Endothelial cell of umbilical vein (primary cell): ENCODE measurements at regions not wholly inside any gene's neighbourhood (a gene's known extent, or its start where the extent isn't known, plus 50 kb on each side); places are given as distances from the start of the nearest gene placed in this dataset.

Experiments used
- BruUV-seq: library from RNA; stranded (reverse); fragments of 400-500 nt; replicated peaks from 2 replicates; lab custom pipeline; 2021; lab: Mats Ljungman, UMichigan
- CTCF ChIA-PET: fragments of 300-600, 350-600 bp; sonication (Branson Sonifier 250); formaldehyde crosslinking; loops from one replicate; lab custom pipeline; 2021; ENCODE audit warnings: antibody characterized with exemption, inconsistent platforms; lab: Charles Lee
- POLR2A ChIA-PET: fragments of 300-600, 350-600 bp; sonication (Branson Sonifier 250); formaldehyde crosslinking; loops from one replicate; lab custom pipeline; 2021; ENCODE audit warnings: antibody characterized with exemption, inconsistent platforms; lab: Charles Lee
- DNase-seq: peaks from one replicate; pipeline ENCODE4 v3.0.0-alpha.2; 2011; ENCODE audit warnings: low read depth, low spot score
- FAIRE-seq: peaks from 2 replicates; lab custom pipeline; 2011; peaks lifted over from hg19 to GRCh38; lab: Jason Lieb, UNC
- H2AFZ ChIP-seq: 2 replicates; pipeline ENCODE4 v1.6.0; 2012; ENCODE audit warnings: low read depth, low read length, control low read depth, inconsistent platforms
- H3K27ac ChIP-seq: 2 replicates; pipeline ENCODE4 v1.5.1; 2011; ENCODE audit warnings: low read depth, mild to moderate bottlenecking, control low read depth, low read length, moderate library complexity; ENCODE audit not compliant: insufficient read depth
- H3K27me3 ChIP-seq, 2 experiments: 2 replicates each; pipeline versions ENCODE4 v1.6.0 to v1.6.1; 2011; ENCODE audit warnings: low read length in 2 of 2, mixed read lengths in 1 of 2; ENCODE audit not compliant: control insufficient read depth in 2 of 2, insufficient read depth in 2 of 2
- H3K36me3 ChIP-seq, 2 experiments: 2 replicates in 1 of 2; 3 replicates in 1 of 2; pipeline ENCODE4 v1.5.1; 2011; ENCODE audit warnings: low read length in 2 of 2, mild to moderate bottlenecking in 1 of 2, moderate library complexity in 1 of 2; ENCODE audit not compliant: control insufficient read depth in 2 of 2, insufficient read depth in 2 of 2; ENCODE audit errors: extremely low read depth in 1 of 2
- H3K4me1 ChIP-seq: 3 replicates; pipeline ENCODE4 v1.5.1; 2011; ENCODE audit warnings: mild to moderate bottlenecking, low read length; ENCODE audit not compliant: control insufficient read depth, insufficient read depth; ENCODE audit errors: extremely low read depth
- H3K4me2 ChIP-seq: 2 replicates; pipeline ENCODE4 v1.6.1; 2011; ENCODE audit warnings: low read length, control low read depth, mixed read lengths; ENCODE audit not compliant: insufficient read depth
- H3K4me3 ChIP-seq, 3 experiments: fragments of 200-600 bp in 1 of 3; sonication (generic), shearing (Covaris generic) in 1 of 3; replicated peaks in 1 of 3; 2 replicates each; pipeline ENCODE4 v1.5.1; 2011 to 2016; ENCODE audit warnings: control low read depth in 3 of 3, low read length in 3 of 3, mild to moderate bottlenecking in 2 of 3, inconsistent platforms in 1 of 3, low read depth in 1 of 3, moderate library complexity in 1 of 3; ENCODE audit not compliant: insufficient read depth in 1 of 3
- H3K79me2 ChIP-seq: 2 replicates; pipeline ENCODE4 v1.6.0; 2012; ENCODE audit warnings: low read length, inconsistent platforms; ENCODE audit not compliant: control insufficient read depth, insufficient read depth
- H3K9ac ChIP-seq: replicated peaks from 2 replicates; pipeline ENCODE3; 2011; ENCODE audit warnings: low read length, control low read depth; ENCODE audit not compliant: insufficient read depth; ENCODE audit errors: extremely low read depth
- H3K9me1 ChIP-seq: replicated peaks from 3 replicates; pipeline ENCODE4 v1.6.0; 2011; ENCODE audit warnings: mild to moderate bottlenecking, low read length; ENCODE audit not compliant: control insufficient read depth, insufficient read depth; ENCODE audit errors: extremely low read depth
- H3K9me3 ChIP-seq: replicated peaks from 2 replicates; pipeline ENCODE4 v1.5.1; 2012; ENCODE audit warnings: low read length, inconsistent platforms; ENCODE audit not compliant: control insufficient read depth, insufficient read depth
- H4K20me1 ChIP-seq: replicated peaks from 2 replicates; pipeline ENCODE3; 2011; ENCODE audit warnings: mild to moderate bottlenecking, low read length; ENCODE audit not compliant: control insufficient read depth, insufficient read depth; ENCODE audit errors: extremely low read depth
- EZH2 ChIP-seq: IDR thresholded peaks from 2 replicates; pipeline ENCODE4 v1.6.1; 2012; ENCODE audit warnings: borderline replicate concordance, low read depth, mild to moderate bottlenecking, moderate library complexity, low read length, inconsistent platforms; ENCODE audit not compliant: severe bottlenecking
- GATA2 ChIP-seq: IDR thresholded peaks from 2 replicates; pipeline ENCODE4 v1.7.0; 2011; ENCODE audit warnings: low read depth, mild to moderate bottlenecking, moderate library complexity, mixed read lengths, low read length; ENCODE audit not compliant: insufficient read length, insufficient read depth
- JUN ChIP-seq: IDR thresholded peaks from 2 replicates; pipeline ENCODE4 v1.6.1; 2011; ENCODE audit warnings: borderline replicate concordance, low read depth; ENCODE audit not compliant: insufficient read length, insufficient read depth
- POLR2A ChIP-seq: IDR thresholded peaks from 2 replicates; pipeline ENCODE4 v1.6.1; 2012; ENCODE audit warnings: low read depth, mild to moderate bottlenecking, control low read depth, low read length
- POLR2AphosphoS5 ChIP-seq: IDR thresholded peaks from 2 replicates; pipeline ENCODE4 v1.6.1; 2012; ENCODE audit warnings: low read depth, mild to moderate bottlenecking, control low read depth, low read length, moderate library complexity; ENCODE audit not compliant: insufficient read depth
- dilution Hi-C: fragments of 300-500 bp; cut with MboI; formaldehyde crosslinking; loops from one replicate; pipeline ENCODE4 v1.15.0; 2019; ENCODE audit warnings: low sequenced_read_pairs; ENCODE audit not compliant: extremely low pct_ligation_motif_present
- intact Hi-C: fragments of 100-400 bp; cut with micrococcal nuclease; formaldehyde crosslinking; loops from one replicate; pipeline ENCODE4 v1.10.0; 2022
- TF ChIP-seq, protein P1 (sequence below), 2 donors: IDR thresholded peaks; 1 replicate in 1 of 2; 2 replicates in 1 of 2; pipeline ENCODE4 v1.5.1; 2011; ENCODE audit warnings: low read length in 2 of 2, mild to moderate bottlenecking in 2 of 2, moderate library complexity in 2 of 2, control low read depth in 1 of 2, inconsistent platforms in 1 of 2, low read depth in 1 of 2; ENCODE audit not compliant: insufficient read depth in 1 of 2; ENCODE audit errors: extremely low read depth in 1 of 2

DNA sequence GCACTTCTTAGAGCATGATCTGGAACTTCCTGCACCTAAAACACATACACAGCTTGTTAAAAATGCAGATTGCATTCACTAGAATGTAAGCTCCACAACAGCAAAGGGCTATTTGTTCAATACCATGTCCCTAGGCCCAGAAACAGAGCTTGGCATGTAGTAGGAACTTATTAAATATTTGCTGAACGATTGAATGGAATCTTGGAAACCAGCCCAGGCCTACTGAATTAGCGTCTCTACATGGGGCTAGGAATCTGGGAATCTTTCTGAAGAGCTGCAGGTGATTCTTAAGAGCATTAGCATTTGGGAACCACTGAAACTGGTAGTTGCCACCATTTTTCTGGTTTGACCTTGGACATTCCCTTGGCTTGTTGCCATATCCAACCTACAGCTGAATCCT is 234.1 kb downstream of the STIM2 start:
- DNase-seq = no peak

DNA sequence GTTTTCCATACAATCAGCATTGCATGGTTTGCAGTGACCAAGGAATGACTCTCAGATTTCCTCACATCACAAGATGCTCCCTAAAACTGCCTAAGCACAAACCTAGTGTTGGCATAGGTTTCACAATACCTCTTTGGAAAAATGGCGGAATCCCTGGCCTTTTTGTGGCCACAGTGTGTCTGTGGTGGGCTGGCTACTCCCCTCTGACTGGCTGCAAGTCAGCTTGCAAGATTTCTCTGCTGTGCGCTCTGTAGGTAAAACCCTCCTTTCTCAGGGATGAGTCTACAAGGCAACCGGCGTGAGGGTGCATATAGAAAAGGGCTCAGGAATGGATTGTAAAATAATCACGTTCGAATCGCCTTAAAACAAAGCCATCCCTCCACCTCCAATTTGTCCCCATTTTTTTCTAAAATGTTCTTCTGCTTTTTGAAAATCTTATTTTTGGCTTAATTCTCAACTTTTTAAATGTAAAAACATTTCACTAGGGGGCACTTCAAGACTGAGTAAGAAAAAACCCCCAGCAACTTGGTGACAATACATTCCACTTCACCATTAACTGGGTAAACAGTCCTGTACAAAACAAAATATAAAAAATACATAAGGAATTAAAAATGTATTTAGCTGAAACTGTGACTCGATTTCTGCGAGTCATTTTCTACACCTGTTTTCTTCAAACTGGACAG is 235.6 kb downstream of the STIM2 start:
- no TSS peak for BruUV-seq
- TF ChIP-seq JUN (no peak), EZH2 (no peak), POLR2AphosphoS5 (no peak)
- TF ChIP-seq, protein P1, sequence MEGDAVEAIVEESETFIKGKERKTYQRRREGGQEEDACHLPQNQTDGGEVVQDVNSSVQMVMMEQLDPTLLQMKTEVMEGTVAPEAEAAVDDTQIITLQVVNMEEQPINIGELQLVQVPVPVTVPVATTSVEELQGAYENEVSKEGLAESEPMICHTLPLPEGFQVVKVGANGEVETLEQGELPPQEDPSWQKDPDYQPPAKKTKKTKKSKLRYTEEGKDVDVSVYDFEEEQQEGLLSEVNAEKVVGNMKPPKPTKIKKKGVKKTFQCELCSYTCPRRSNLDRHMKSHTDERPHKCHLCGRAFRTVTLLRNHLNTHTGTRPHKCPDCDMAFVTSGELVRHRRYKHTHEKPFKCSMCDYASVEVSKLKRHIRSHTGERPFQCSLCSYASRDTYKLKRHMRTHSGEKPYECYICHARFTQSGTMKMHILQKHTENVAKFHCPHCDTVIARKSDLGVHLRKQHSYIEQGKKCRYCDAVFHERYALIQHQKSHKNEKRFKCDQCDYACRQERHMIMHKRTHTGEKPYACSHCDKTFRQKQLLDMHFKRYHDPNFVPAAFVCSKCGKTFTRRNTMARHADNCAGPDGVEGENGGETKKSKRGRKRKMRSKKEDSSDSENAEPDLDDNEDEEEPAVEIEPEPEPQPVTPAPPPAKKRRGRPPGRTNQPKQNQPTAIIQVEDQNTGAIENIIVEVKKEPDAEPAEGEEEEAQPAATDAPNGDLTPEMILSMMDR (IDR thresholded peaks at IDR 0.05; ENCODE audit: extremely low read depth in 1 of 2, insufficient read depth in 1 of 2, low read depth in 1 of 2, low read length in 2 of 2) = no peak
- no peak overlapping the region for H3K4me3 ChIP-seq
- no peak overlapping the region for H3K9ac ChIP-seq
- H3K79me2 ChIP-seq = no peaks in the 10 kb centered on the region
- no peak overlapping the region for H3K27ac ChIP-seq
- no peaks in the 10 kb centered on the region for H3K36me3 ChIP-seq
- no peaks in the 10 kb centered on the region for H4K20me1 ChIP-seq
- no peak overlapping the region for H2AFZ ChIP-seq
- no peaks in the 10 kb centered on the region for H3K9me1 ChIP-seq
- FAIRE-seq (no peak), DNase-seq (no peak)
- no peak overlapping the region for H3K4me2 ChIP-seq
- no peaks in the 10 kb centered on the region for H3K4me1 ChIP-seq
- dilution Hi-C loops (no loop called here), intact Hi-C loops (no loop called here)
- no peaks in the 10 kb centered on the region for H3K9me3 ChIP-seq
- H3K27me3 ChIP-seq = no peaks in the 10 kb centered on the region
- POLR2A ChIA-PET = no interaction called here
- CTCF ChIA-PET = no interaction called here

More for the DNA sequence above, 234.1 kb downstream of the STIM2 start:
- Histone ChIP-seq H3K4me2 (no peak overlapping the region), H3K27me3 (no peaks in the 10 kb centered on the region), H3K9me1 (no peaks in the 10 kb centered on the region), H3K27ac (no peak overlapping the region), H3K79me2 (no peaks in the 10 kb centered on the region), H3K9ac (no peak overlapping the region), H4K20me1 (no peaks in the 10 kb centered on the region), H3K9me3 (no peaks in the 10 kb centered on the region), H3K36me3 (no peaks in the 10 kb centered on the region), H2AFZ (no peak overlapping the region), H3K4me3 (no peak overlapping the region), H3K4me1 (no peaks in the 10 kb centered on the region)
- CTCF ChIA-PET = no interaction called here
- dilution Hi-C loops = no loop called here
- TF ChIP-seq GATA2 (no peak), POLR2A (no peak)
- no TSS peak for BruUV-seq
- intact Hi-C loops = no loop called here
- POLR2A ChIA-PET = no interaction called here
- no peak for FAIRE-seq
